MCF 10A (cell line): ENCODE measurements at regions not wholly inside any gene's neighbourhood (a gene's known extent, or its start where the extent isn't known, plus 50 kb on each side); places are given as distances from the start of the nearest gene placed in this dataset.

ENCODE experiments used
- BruUV-seq: library from RNA; stranded (reverse); fragments of 400-500 nt; replicated peaks from 2 replicates; lab custom pipeline; 2021; lab: Mats Ljungman, UMichigan
- CTCF ChIA-PET: fragments of 300-600 bp; sonication (Branson Sonifier 250); formaldehyde crosslinking; extraction: SDS; loops from one replicate; lab custom pipeline; 2021; ENCODE audit warnings: antibody characterized with exemption, inconsistent platforms; lab: Yijun Ruan, JAX
- POLR2A ChIA-PET: fragments of 300-600, 350-650 bp; sonication (Branson Sonifier 250); formaldehyde crosslinking; extraction: SDS; loops from one replicate; lab custom pipeline; 2020; ENCODE audit warnings: antibody characterized with exemption, inconsistent platforms; lab: Yijun Ruan, JAX
- DNase-seq: peaks from one replicate; pipeline ENCODE4 v3.0.0-alpha.2; 2018; ENCODE audit not compliant: unreplicated experiment
- H3K27ac Mint-ChIP-seq: one replicate; pipeline ENCODE4 v1.8.0; 2022; ENCODE audit warnings: mild to moderate bottlenecking, low read depth, mixed read lengths; ENCODE audit not compliant: unreplicated experiment
- H3K27me3 Mint-ChIP-seq: one replicate; pipeline ENCODE4 v1.8.0; 2022; ENCODE audit warnings: mixed read lengths; ENCODE audit not compliant: insufficient read depth, unreplicated experiment
- H3K36me3 Mint-ChIP-seq: one replicate; pipeline ENCODE4 v1.8.0; 2022; ENCODE audit warnings: mild to moderate bottlenecking, moderate library complexity, mixed read lengths; ENCODE audit not compliant: insufficient read depth, unreplicated experiment
- H3K4me1 Mint-ChIP-seq: one replicate; pipeline ENCODE4 v1.8.0; 2022; ENCODE audit warnings: mixed read lengths; ENCODE audit not compliant: insufficient read depth, unreplicated experiment
- H3K4me3 Mint-ChIP-seq: one replicate; pipeline ENCODE4 v1.8.0; 2022; ENCODE audit warnings: mild to moderate bottlenecking, moderate library complexity, mixed read lengths; ENCODE audit not compliant: unreplicated experiment
- H3K9me3 Mint-ChIP-seq: one replicate; pipeline ENCODE4 v1.8.0; 2022; ENCODE audit warnings: mixed read lengths; ENCODE audit not compliant: unreplicated experiment
- intact Hi-C: fragments of 100-400 bp; cut with micrococcal nuclease; formaldehyde crosslinking; loops from 2 replicates; pipeline ENCODE4 v1.14.1; 2022
- TF ChIP-seq, protein P1 (sequence below): fragments of 200-600 bp; IDR thresholded peaks from one replicate; pipeline ENCODE4 v1.8.0; 2022; ENCODE audit warnings: antibody characterized with exemption, mild to moderate bottlenecking; ENCODE audit not compliant: unreplicated experiment

GRCh38 chr1:115430441-115431158 is 92.6 kb upstream of the NGF start:
- peak; percentile 95 for DNase-seq
- TF ChIP-seq, protein P1, sequence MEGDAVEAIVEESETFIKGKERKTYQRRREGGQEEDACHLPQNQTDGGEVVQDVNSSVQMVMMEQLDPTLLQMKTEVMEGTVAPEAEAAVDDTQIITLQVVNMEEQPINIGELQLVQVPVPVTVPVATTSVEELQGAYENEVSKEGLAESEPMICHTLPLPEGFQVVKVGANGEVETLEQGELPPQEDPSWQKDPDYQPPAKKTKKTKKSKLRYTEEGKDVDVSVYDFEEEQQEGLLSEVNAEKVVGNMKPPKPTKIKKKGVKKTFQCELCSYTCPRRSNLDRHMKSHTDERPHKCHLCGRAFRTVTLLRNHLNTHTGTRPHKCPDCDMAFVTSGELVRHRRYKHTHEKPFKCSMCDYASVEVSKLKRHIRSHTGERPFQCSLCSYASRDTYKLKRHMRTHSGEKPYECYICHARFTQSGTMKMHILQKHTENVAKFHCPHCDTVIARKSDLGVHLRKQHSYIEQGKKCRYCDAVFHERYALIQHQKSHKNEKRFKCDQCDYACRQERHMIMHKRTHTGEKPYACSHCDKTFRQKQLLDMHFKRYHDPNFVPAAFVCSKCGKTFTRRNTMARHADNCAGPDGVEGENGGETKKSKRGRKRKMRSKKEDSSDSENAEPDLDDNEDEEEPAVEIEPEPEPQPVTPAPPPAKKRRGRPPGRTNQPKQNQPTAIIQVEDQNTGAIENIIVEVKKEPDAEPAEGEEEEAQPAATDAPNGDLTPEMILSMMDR = no peak
- H3K27me3 Mint-ChIP-seq = no peaks in the 10 kb centered on the region
- CTCF ChIA-PET = interaction anchor here (1.0 kb wide), 1 partner anchor 250 kb away, joined by 3 read pairs; no protein-coding TSS in a partner anchor
- no TSS peak for BruUV-seq
- H3K4me1 Mint-ChIP-seq = peaks cover 41% of the 10 kb centered on the region
- no peaks in the 10 kb centered on the region for H3K36me3 Mint-ChIP-seq
- H3K4me3 Mint-ChIP-seq = no peak overlapping the region
- POLR2A ChIA-PET = interaction anchor here (0.8 to 1.3 kb wide), 6 partner anchors 10 to 136 kb away, joined by 3 to 5 read pairs (median 4); no protein-coding TSS in a partner anchor
- H3K9me3 Mint-ChIP-seq = no peaks in the 10 kb centered on the region
- H3K27ac Mint-ChIP-seq = peak overlapping the region; percentile 89
- intact Hi-C loops = loop anchor here (2.0 kb wide), 1 partner anchor 98 kb away; no protein-coding TSS in a partner anchor

DNA sequence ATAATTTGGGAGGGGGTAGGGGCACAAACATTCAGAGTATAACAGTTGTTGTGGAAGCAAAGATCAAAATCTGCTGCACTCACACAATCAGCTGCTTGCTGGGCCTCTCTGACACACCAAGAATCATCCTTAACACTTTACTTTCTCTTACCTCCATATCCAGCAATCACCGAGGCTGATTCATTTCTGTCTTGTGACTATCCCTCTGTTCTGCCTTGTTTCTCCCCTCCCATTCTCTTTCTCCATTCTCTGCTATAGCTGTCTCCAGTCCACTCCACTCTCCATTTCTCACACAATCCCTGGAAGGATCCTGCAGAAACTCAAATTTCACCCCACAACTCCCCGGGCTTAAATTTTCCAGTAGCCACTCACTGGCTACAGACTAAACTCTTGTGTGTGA is 91.8 kb upstream of the NGF start:
- TF ChIP-seq, protein P1 = no peak
- Mint-ChIP-seq H3K4me3 (no peak overlapping the region), H3K4me1 (peaks cover 41% of the 10 kb centered on the region), H3K9me3 (no peaks in the 10 kb centered on the region), H3K36me3 (no peaks in the 10 kb centered on the region), H3K27ac (peak overlapping the region; percentile 89), H3K27me3 (no peaks in the 10 kb centered on the region)
- CTCF ChIA-PET = no interaction called here
- DNase-seq = peak; percentile 13
- intact Hi-C loops = loop anchor here (2.0 kb wide), 1 partner anchor 97 kb away; no protein-coding TSS in a partner anchor
- BruUV-seq = no TSS peak
- POLR2A ChIA-PET = interaction anchor here (1.0 to 1.3 kb wide), 4 partner anchors 11 to 731 kb away, joined by 4 to 5 read pairs (median 4); no protein-coding TSS in a partner anchor

DNA sequence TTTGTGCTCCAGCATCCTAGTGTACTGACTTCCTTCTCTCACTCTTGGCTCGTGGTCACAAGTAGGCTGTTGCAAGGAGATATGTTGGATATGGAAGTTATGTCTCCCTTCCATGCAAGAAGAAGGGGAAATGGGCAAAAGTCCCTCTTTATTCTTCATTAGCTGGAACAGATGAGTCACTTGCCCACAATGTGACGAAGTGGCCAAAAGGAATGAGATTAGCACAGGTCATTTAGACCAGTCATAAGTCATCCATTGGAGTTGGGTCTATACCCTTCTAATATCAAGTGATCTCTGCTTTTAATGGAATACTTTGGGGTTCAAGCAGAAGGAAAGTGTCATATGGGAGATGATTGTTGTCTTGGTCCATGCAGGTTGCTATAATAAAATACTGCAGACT is 91.2 kb upstream of the NGF start:
- peak; percentile 31 for DNase-seq
- intact Hi-C loops = no loop called here
- H3K4me3 Mint-ChIP-seq = no peak overlapping the region
- ChIA-PET CTCF (interaction anchor here (1.0 to 1.1 kb wide), 2 partner anchors 41 to 167 kb away, joined by 3 to 5 read pairs; no protein-coding TSS in a partner anchor), POLR2A (interaction anchor here (1.0 to 1.2 kb wide), 3 partner anchors 11 to 732 kb away, joined by 4 read pairs; no protein-coding TSS in a partner anchor)
- peaks cover 41% of the 10 kb centered on the region for H3K4me1 Mint-ChIP-seq
- TF ChIP-seq, protein P1 = no peak
- no TSS peak for BruUV-seq
- H3K27ac Mint-ChIP-seq = peak overlapping the region; percentile 89
- H3K9me3 Mint-ChIP-seq = no peaks in the 10 kb centered on the region
- H3K27me3 Mint-ChIP-seq = no peaks in the 10 kb centered on the region
- H3K36me3 Mint-ChIP-seq = no peaks in the 10 kb centered on the region

DNA sequence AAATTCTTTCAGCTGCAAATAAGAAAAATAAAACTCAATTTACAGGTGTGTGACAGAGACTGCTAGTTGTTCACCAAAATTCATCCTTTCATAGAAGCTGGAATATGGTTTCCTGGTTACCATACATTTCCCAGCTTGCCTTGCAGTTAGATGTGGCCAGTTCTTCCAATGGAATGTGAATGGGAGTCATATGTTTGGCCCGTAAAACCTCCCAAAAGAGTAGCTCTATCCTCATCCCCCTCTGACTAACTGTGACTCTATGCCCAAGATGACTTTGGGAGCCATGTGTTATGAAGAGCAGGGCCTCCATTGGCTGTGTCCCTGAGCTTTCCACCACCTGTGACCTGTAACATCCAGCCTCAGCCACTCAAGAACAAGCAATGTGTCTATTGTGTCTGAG is 90.6 kb upstream of the NGF start:
- Mint-ChIP-seq H3K27me3 (no peaks in the 10 kb centered on the region), H3K4me3 (no peak overlapping the region), H3K36me3 (no peaks in the 10 kb centered on the region), H3K4me1 (peaks cover 41% of the 10 kb centered on the region), H3K27ac (peak overlapping the region; percentile 89), H3K9me3 (no peaks in the 10 kb centered on the region)
- intact Hi-C loops = no loop called here
- TF ChIP-seq, protein P1 = no peak
- BruUV-seq = no TSS peak
- DNase-seq = no peak
- POLR2A ChIA-PET = interaction anchor here (1.2 kb wide), 1 partner anchor 56 kb away, joined by 4 read pairs; no protein-coding TSS in a partner anchor
- CTCF ChIA-PET = interaction anchor here (0.6 to 1.1 kb wide), 3 partner anchors 41 to 291 kb away, joined by 3 to 5 read pairs (median 3); no protein-coding TSS in a partner anchor
